Mucosa of rectum (tissue), 2 donors: ENCODE measurements at regions not wholly inside any gene's neighbourhood (a gene's known extent, or its start where the extent isn't known, plus 50 kb on each side); places are given as distances from the start of the nearest gene placed in this dataset.

Experiments used
- H3K27ac ChIP-seq, 2 donors: one replicate each; pipeline ENCODE4 v1.7.0; 2013; ENCODE audit warnings: inconsistent platforms in 2 of 2, low read depth in 2 of 2, low read length in 2 of 2
- H3K27me3 ChIP-seq, 2 donors: one replicate each; pipeline ENCODE4 v1.7.0; 2013; ENCODE audit warnings: low read length in 2 of 2; ENCODE audit not compliant: control insufficient read depth in 2 of 2, insufficient read depth in 2 of 2
- H3K36me3 ChIP-seq, 2 donors: one replicate each; pipeline ENCODE4 v1.7.0; 2013; ENCODE audit warnings: low read length in 2 of 2; ENCODE audit not compliant: control insufficient read depth in 2 of 2, insufficient read depth in 2 of 2
- H3K4me1 ChIP-seq, 2 donors: one replicate each; pipeline ENCODE4 v1.7.0; 2013; ENCODE audit warnings: low read length in 2 of 2, mild to moderate bottlenecking in 1 of 2; ENCODE audit not compliant: control insufficient read depth in 2 of 2, insufficient read depth in 2 of 2
- H3K4me3 ChIP-seq, 2 donors: one replicate each; pipeline ENCODE4 v1.7.0; 2013; ENCODE audit warnings: low read length in 2 of 2
- H3K9ac ChIP-seq, 2 donors: one replicate each; pipeline ENCODE4 v1.7.0; 2013; ENCODE audit warnings: low read length in 2 of 2, low read depth in 1 of 2, mild to moderate bottlenecking in 1 of 2
- H3K9me3 ChIP-seq, 2 donors: one replicate each; pipeline ENCODE4 v1.7.0; 2013; ENCODE audit warnings: low read length in 2 of 2; ENCODE audit not compliant: control insufficient read depth in 2 of 2
- donor health status: healthy.
- donor health status: Normal muscosa, but diverticular disease.

GRCh38 chr3:117709108-117709507 lies 999.5 kb downstream of the TUSC7 start:
- Histone ChIP-seq H3K9ac (no peak overlapping the region), H3K4me3 (no peak overlapping the region), H3K27ac (no peak overlapping the region), H3K36me3 (no peaks in the 10 kb centered on the region), H3K27me3 (no peaks in the 10 kb centered on the region), H3K9me3 (no peaks in the 10 kb centered on the region), H3K4me1 (no peaks in the 10 kb centered on the region)

GRCh38 chr3:117710501-117710900 lies 1000.9 kb downstream of the TUSC7 start:
- Histone ChIP-seq H3K9me3 (no peaks in the 10 kb centered on the region), H3K27ac (no peak overlapping the region), H3K4me1 (no peaks in the 10 kb centered on the region), H3K27me3 (no peaks in the 10 kb centered on the region), H3K36me3 (no peaks in the 10 kb centered on the region), H3K4me3 (no peak overlapping the region), H3K9ac (no peak overlapping the region)

- Histone ChIP-seq H3K27ac (no peak overlapping the region), H3K9me3 (no peaks in the 10 kb centered on the region), H3K36me3 (no peaks in the 10 kb centered on the region), H3K4me1 (no peaks in the 10 kb centered on the region), H3K27me3 (no peaks in the 10 kb centered on the region), H3K9ac (no peak overlapping the region), H3K4me3 (no peak overlapping the region)
Measured at GRCh38 chr3:117719316-117719926, 1009.8 kb downstream of the TUSC7 start.

- H3K27ac ChIP-seq: no peak overlapping the region
- H3K4me1 ChIP-seq: no peaks in the 10 kb centered on the region
- no peaks in the 10 kb centered on the region for H3K27me3 ChIP-seq
- no peaks in the 10 kb centered on the region for H3K9me3 ChIP-seq
- H3K36me3 ChIP-seq: no peaks in the 10 kb centered on the region
- H3K4me3 ChIP-seq: no peak overlapping the region
- no peak overlapping the region for H3K9ac ChIP-seq
Measured at GRCh38 chr3:117721866-117722265, 1012.3 kb downstream of the TUSC7 start.

GRCh38 chr3:117722856-117723255 lies 1013.3 kb downstream of the TUSC7 start:
- Histone ChIP-seq H3K4me1 (no peaks in the 10 kb centered on the region), H3K9me3 (no peaks in the 10 kb centered on the region), H3K4me3 (no peak overlapping the region), H3K9ac (no peak overlapping the region), H3K36me3 (no peaks in the 10 kb centered on the region), H3K27ac (no peak overlapping the region), H3K27me3 (no peaks in the 10 kb centered on the region)

GRCh38 chr3:117723825-117724224 lies 1014.2 kb downstream of the TUSC7 start:
- Histone ChIP-seq H3K9me3 (no peaks in the 10 kb centered on the region), H3K4me1 (no peaks in the 10 kb centered on the region), H3K4me3 (no peak overlapping the region), H3K27ac (no peak overlapping the region), H3K36me3 (no peaks in the 10 kb centered on the region), H3K9ac (no peak overlapping the region), H3K27me3 (no peaks in the 10 kb centered on the region)

GRCh38 chr3:117725314-117725713 lies 1015.7 kb downstream of the TUSC7 start:
- H3K27ac ChIP-seq: no peak overlapping the region

GRCh38 chr3:117726776-117727175 lies 1017.2 kb downstream of the TUSC7 start:
- Histone ChIP-seq H3K36me3 (no peaks in the 10 kb centered on the region), H3K4me3 (no peak overlapping the region), H3K4me1 (no peaks in the 10 kb centered on the region), H3K9ac (no peak overlapping the region), H3K27ac (no peak overlapping the region), H3K9me3 (no peaks in the 10 kb centered on the region), H3K27me3 (no peaks in the 10 kb centered on the region)

More at GRCh38 chr3:117725314-117725713, 1015.7 kb downstream of the TUSC7 start:
- H3K27me3 ChIP-seq: no peaks in the 10 kb centered on the region
- no peak overlapping the region for H3K9ac ChIP-seq
- no peak overlapping the region for H3K4me3 ChIP-seq
- H3K4me1 ChIP-seq: no peaks in the 10 kb centered on the region
- H3K36me3 ChIP-seq: no peaks in the 10 kb centered on the region
- H3K9me3 ChIP-seq: no peaks in the 10 kb centered on the region

GRCh38 chr3:117728226-117728625 lies 1018.6 kb downstream of the TUSC7 start:
- Histone ChIP-seq H3K9ac (no peak overlapping the region), H3K4me1 (no peaks in the 10 kb centered on the region), H3K9me3 (no peaks in the 10 kb centered on the region), H3K27ac (no peak overlapping the region), H3K4me3 (no peak overlapping the region), H3K36me3 (no peaks in the 10 kb centered on the region), H3K27me3 (no peaks in the 10 kb centered on the region)

GRCh38 chr3:117734496-117734895 lies 1024.9 kb downstream of the TUSC7 start:
- Histone ChIP-seq H3K4me3 (no peak overlapping the region), H3K9ac (no peak overlapping the region), H3K36me3 (no peaks in the 10 kb centered on the region), H3K27ac (no peak overlapping the region), H3K27me3 (no peaks in the 10 kb centered on the region), H3K9me3 (no peaks in the 10 kb centered on the region), H3K4me1 (no peaks in the 10 kb centered on the region)
